ENCODE measurements at regions not wholly inside any gene's neighbourhood (a gene's known extent, or its start where the extent isn't known, plus 50 kb on each side); places are given as distances from the start of the nearest gene placed in this dataset.

- Mint-ChIP-seq H3K9me3 (peaks cover 72 to 81% of the 10 kb centered on the region in 2 experiments), H3K4me3 (no peak overlapping the region), H3K36me3 (ENCODE audit: insufficient read depth in 1 of 3, low read depth in 3 of 3) (peaks cover 0 to 4% (median 2%) of the 10 kb centered on the region in 3 experiments; a peak in 4 of 7 replicates), H3K27me3 (ENCODE audit: low read depth) (peaks cover 2% of the 10 kb centered on the region; the same call in 1 of the 2 replicates), H3K4me1 (peaks cover 7 to 9% of the 10 kb centered on the region in 2 experiments; a peak in 3 of 4 replicates), H3K27ac (peak overlapping the region in 1 of 3 experiments; percentile 22; a peak in 1 of 7 replicates)
- Histone ChIP-seq H2BK12ac (ENCODE audit: insufficient read length, low read depth, low read length) (no peak overlapping the region), H4K8ac (replicated peaks; ENCODE audit: insufficient read length, low read depth, low read length) (no peak overlapping the region), H4K91ac (ENCODE audit: insufficient read length, low read depth, low read length) (no peak overlapping the region), H2BK5ac (ENCODE audit: insufficient read length, low read length) (no peak overlapping the region), H2BK120ac (ENCODE audit: low read depth, low read length, poor library complexity, severe bottlenecking) (no peak overlapping the region), H3K9me3 (ENCODE audit: control insufficient read depth, low read depth, low read length) (peaks cover 8% of the 10 kb centered on the region), H4K5ac (ENCODE audit: insufficient read length, low read depth, low read length) (no peak overlapping the region), H3K4ac (ENCODE audit: low read depth, low read length) (no peak overlapping the region), H3K18ac (ENCODE audit: insufficient read length, low read depth, low read length) (no peak overlapping the region), H2AK5ac (ENCODE audit: insufficient read length, low read length) (no peak overlapping the region), H3K9ac (ENCODE audit: extremely low read depth, insufficient read length, low read length) (no peak overlapping the region), H3K23ac (ENCODE audit: insufficient read length, low read depth, low read length) (no peak overlapping the region), H2BK15ac (ENCODE audit: low read depth, low read length) (no peak overlapping the region), H3K27me3 (ENCODE audit: insufficient read depth, low read length) (no peaks in the 10 kb centered on the region), H2AFZ (ENCODE audit: low read length) (no peak overlapping the region), H3K14ac (ENCODE audit: insufficient read depth, low read length) (no peak overlapping the region), H3K79me2 (ENCODE audit: insufficient read depth, low read length) (no peaks in the 10 kb centered on the region), H3K4me2 (ENCODE audit: insufficient read depth, insufficient read length, low read length) (no peak overlapping the region), H3T11ph (ENCODE audit: low read length) (no peak overlapping the region), H3K23me2 (ENCODE audit: insufficient read length, low read depth, low read length, poor library complexity, severe bottlenecking) (no peaks in the 10 kb centered on the region), H3K4me1 (ENCODE audit: insufficient read depth, low read length) (no peaks in the 10 kb centered on the region), H3K27ac (ENCODE audit: insufficient read length, low read depth, low read length) (no peak overlapping the region), H2BK20ac (ENCODE audit: low read depth, low read length, poor library complexity, severe bottlenecking) (no peak overlapping the region), H4K20me1 (ENCODE audit: control insufficient read depth, insufficient read depth, insufficient read length) (no peaks in the 10 kb centered on the region), H3K79me1 (ENCODE audit: insufficient read depth, low read depth, low read length, poor library complexity, severe bottlenecking) (no peaks in the 10 kb centered on the region), H3K56ac (ENCODE audit: insufficient read length, low read depth, low read length) (no peak overlapping the region)
- TF ChIP-seq, protein P1, sequence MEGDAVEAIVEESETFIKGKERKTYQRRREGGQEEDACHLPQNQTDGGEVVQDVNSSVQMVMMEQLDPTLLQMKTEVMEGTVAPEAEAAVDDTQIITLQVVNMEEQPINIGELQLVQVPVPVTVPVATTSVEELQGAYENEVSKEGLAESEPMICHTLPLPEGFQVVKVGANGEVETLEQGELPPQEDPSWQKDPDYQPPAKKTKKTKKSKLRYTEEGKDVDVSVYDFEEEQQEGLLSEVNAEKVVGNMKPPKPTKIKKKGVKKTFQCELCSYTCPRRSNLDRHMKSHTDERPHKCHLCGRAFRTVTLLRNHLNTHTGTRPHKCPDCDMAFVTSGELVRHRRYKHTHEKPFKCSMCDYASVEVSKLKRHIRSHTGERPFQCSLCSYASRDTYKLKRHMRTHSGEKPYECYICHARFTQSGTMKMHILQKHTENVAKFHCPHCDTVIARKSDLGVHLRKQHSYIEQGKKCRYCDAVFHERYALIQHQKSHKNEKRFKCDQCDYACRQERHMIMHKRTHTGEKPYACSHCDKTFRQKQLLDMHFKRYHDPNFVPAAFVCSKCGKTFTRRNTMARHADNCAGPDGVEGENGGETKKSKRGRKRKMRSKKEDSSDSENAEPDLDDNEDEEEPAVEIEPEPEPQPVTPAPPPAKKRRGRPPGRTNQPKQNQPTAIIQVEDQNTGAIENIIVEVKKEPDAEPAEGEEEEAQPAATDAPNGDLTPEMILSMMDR (conservative IDR thresholded peaks at IDR 0.05): no peak
- DNase-seq: no peak
- WGBS (ENCODE audit: extremely low coverage, insufficient read length, low lambda C conversion rate): no CpG with 5 or more reads among the region's 1 CpG
Observed at GRCh38 chrX:38890326-38890725, 89.1 kb downstream of the MID1IP1 start.

Measured in H9 (cell line).